ENCODE measurements at regions not wholly inside any gene's neighbourhood (a gene's known extent, or its start where the extent isn't known, plus 50 kb on each side); places are given as distances from the start of the nearest gene placed in this dataset.
"Not testable (repeated sequence)": the region's sequence is repeated elsewhere in the genome, so short reads cannot be mapped to it uniquely, and the experiment has no call there.

GRCh38 chr3:21962456-21962855 lies 211.4 kb upstream of the ZNF385D start:
- no peak for DNase-seq (ENCODE audit: low read depth, low spot score)
- no peak overlapping the region for H3K4me3 ChIP-seq (ENCODE audit: low read length)
- H3K9me3 ChIP-seq (ENCODE audit: control insufficient read depth, insufficient read depth, low read length), result no peaks in the 10 kb centered on the region
- no peaks in the 10 kb centered on the region for H3K36me3 ChIP-seq (ENCODE audit: control insufficient read depth, insufficient read depth, low read length)
- H3K27ac ChIP-seq (ENCODE audit: low read length), result no peak overlapping the region
- H3K27me3 ChIP-seq (ENCODE audit: control insufficient read depth, insufficient read depth, low read length), result no peaks in the 10 kb centered on the region
- no CpG with 5 or more reads among the region's 1 CpG for WGBS (ENCODE audit: insufficient coverage, insufficient read length)
- H3K4me1 ChIP-seq (ENCODE audit: control insufficient read depth, insufficient read depth, low read length), result no peaks in the 10 kb centered on the region

- H3K27ac ChIP-seq (ENCODE audit: low read length); H3K4me3 ChIP-seq (ENCODE audit: low read length); DNase-seq (ENCODE audit: low read depth, low spot score); H3K27me3 ChIP-seq (ENCODE audit: control insufficient read depth, insufficient read depth, low read length); H3K4me1 ChIP-seq (ENCODE audit: control insufficient read depth, insufficient read depth, low read length); H3K9me3 ChIP-seq (ENCODE audit: control insufficient read depth, insufficient read depth, low read length); H3K36me3 ChIP-seq (ENCODE audit: control insufficient read depth, insufficient read depth, low read length): not testable (repeated sequence)
- WGBS (ENCODE audit: insufficient coverage, insufficient read length), result no CpG with 5 or more reads among the region's 8 CpGs
These were observed 215.4 kb upstream of the ZNF385D start for GRCh38 chr3:21966457-21966856.

- Histone ChIP-seq H3K27me3 (ENCODE audit: control insufficient read depth, insufficient read depth, low read length) (no peaks in the 10 kb centered on the region), H3K27ac (ENCODE audit: low read length) (no peak overlapping the region), H3K9me3 (ENCODE audit: control insufficient read depth, insufficient read depth, low read length) (no peaks in the 10 kb centered on the region), H3K36me3 (ENCODE audit: control insufficient read depth, insufficient read depth, low read length) (no peaks in the 10 kb centered on the region), H3K4me3 (ENCODE audit: low read length) (no peak overlapping the region), H3K4me1 (ENCODE audit: control insufficient read depth, insufficient read depth, low read length) (no peaks in the 10 kb centered on the region)
- DNase-seq (ENCODE audit: low read depth, low spot score), result no peak
- no CpG with 5 or more reads among the region's 1 CpG for WGBS (ENCODE audit: insufficient coverage, insufficient read length)
These were observed 228.7 kb upstream of the ZNF385D start for GRCh38 chr3:21979706-21980105.

- Histone ChIP-seq H3K27me3 (ENCODE audit: control insufficient read depth, insufficient read depth, low read length) (no peaks in the 10 kb centered on the region), H3K4me1 (ENCODE audit: control insufficient read depth, insufficient read depth, low read length) (no peaks in the 10 kb centered on the region), H3K9me3 (ENCODE audit: control insufficient read depth, insufficient read depth, low read length) (no peaks in the 10 kb centered on the region), H3K27ac (ENCODE audit: low read length) (no peak overlapping the region), H3K36me3 (ENCODE audit: control insufficient read depth, insufficient read depth, low read length) (no peaks in the 10 kb centered on the region), H3K4me3 (ENCODE audit: low read length) (no peak overlapping the region)
- no CpG with 5 or more reads among the region's 5 CpGs for WGBS (ENCODE audit: insufficient coverage, insufficient read length)
- no peak for DNase-seq (ENCODE audit: low read depth, low spot score)
These were observed 238.5 kb upstream of the ZNF385D start for GRCh38 chr3:21989341-21990042.

GRCh38 chr3:21991061-21991460 lies 240.1 kb upstream of the ZNF385D start:
- Histone ChIP-seq H3K9me3 (ENCODE audit: control insufficient read depth, insufficient read depth, low read length) (no peaks in the 10 kb centered on the region), H3K36me3 (ENCODE audit: control insufficient read depth, insufficient read depth, low read length) (no peaks in the 10 kb centered on the region), H3K27me3 (ENCODE audit: control insufficient read depth, insufficient read depth, low read length) (no peaks in the 10 kb centered on the region), H3K4me1 (ENCODE audit: control insufficient read depth, insufficient read depth, low read length) (no peaks in the 10 kb centered on the region), H3K27ac (ENCODE audit: low read length) (no peak overlapping the region), H3K4me3 (ENCODE audit: low read length) (no peak overlapping the region)
- WGBS (ENCODE audit: insufficient coverage, insufficient read length), result no CpG with 5 or more reads among the region's 3 CpGs
- DNase-seq (ENCODE audit: low read depth, low spot score), result no peak

GRCh38 chr3:21995079-21995607 lies 244.1 kb upstream of the ZNF385D start:
- no peaks in the 10 kb centered on the region for H3K9me3 ChIP-seq (ENCODE audit: control insufficient read depth, insufficient read depth, low read length)
- H3K4me3 ChIP-seq (ENCODE audit: low read length), result no peak overlapping the region
- H3K4me1 ChIP-seq (ENCODE audit: control insufficient read depth, insufficient read depth, low read length), result no peaks in the 10 kb centered on the region
- DNase-seq (ENCODE audit: low read depth, low spot score), result no peak
- H3K27me3 ChIP-seq (ENCODE audit: control insufficient read depth, insufficient read depth, low read length), result no peaks in the 10 kb centered on the region
- no CpG with 5 or more reads among the region's 2 CpGs for WGBS (ENCODE audit: insufficient coverage, insufficient read length)
- H3K27ac ChIP-seq (ENCODE audit: low read length), result no peak overlapping the region
- H3K36me3 ChIP-seq (ENCODE audit: control insufficient read depth, insufficient read depth, low read length), result no peaks in the 10 kb centered on the region

- no peaks in the 10 kb centered on the region for H3K36me3 ChIP-seq (ENCODE audit: control insufficient read depth, insufficient read depth, low read length)
- no peaks in the 10 kb centered on the region for H3K4me1 ChIP-seq (ENCODE audit: control insufficient read depth, insufficient read depth, low read length)
- no peak for DNase-seq (ENCODE audit: low read depth, low spot score)
These were observed 256.4 kb upstream of the ZNF385D start for GRCh38 chr3:22007368-22007767.

GRCh38 chr3:22010997-22011396 lies 260.0 kb upstream of the ZNF385D start:
- H3K36me3 ChIP-seq (ENCODE audit: control insufficient read depth, insufficient read depth, low read length), result no peaks in the 10 kb centered on the region
- H3K27me3 ChIP-seq (ENCODE audit: control insufficient read depth, insufficient read depth, low read length), result no peaks in the 10 kb centered on the region
- H3K9me3 ChIP-seq (ENCODE audit: control insufficient read depth, insufficient read depth, low read length), result no peaks in the 10 kb centered on the region
- no peak for DNase-seq (ENCODE audit: low read depth, low spot score)
- WGBS (ENCODE audit: insufficient coverage, insufficient read length), result no CpG with 5 or more reads among the region's 2 CpGs
- no peak overlapping the region for H3K4me3 ChIP-seq (ENCODE audit: low read length)
- no peak overlapping the region for H3K27ac ChIP-seq (ENCODE audit: low read length)
- H3K4me1 ChIP-seq (ENCODE audit: control insufficient read depth, insufficient read depth, low read length), result no peaks in the 10 kb centered on the region

More at GRCh38 chr3:22007368-22007767, 256.4 kb upstream of the ZNF385D start:
- Histone ChIP-seq H3K27ac (ENCODE audit: low read length) (no peak overlapping the region), H3K4me3 (ENCODE audit: low read length) (no peak overlapping the region), H3K27me3 (ENCODE audit: control insufficient read depth, insufficient read depth, low read length) (no peaks in the 10 kb centered on the region), H3K9me3 (ENCODE audit: control insufficient read depth, insufficient read depth, low read length) (no peaks in the 10 kb centered on the region)
- WGBS (ENCODE audit: insufficient coverage, insufficient read length), result no CpG with 5 or more reads among the region's 2 CpGs

- H3K27ac ChIP-seq (ENCODE audit: low read length), result no peak overlapping the region
- no peaks in the 10 kb centered on the region for H3K4me1 ChIP-seq (ENCODE audit: control insufficient read depth, insufficient read depth, low read length)
- H3K27me3 ChIP-seq (ENCODE audit: control insufficient read depth, insufficient read depth, low read length), result no peaks in the 10 kb centered on the region
- DNase-seq (ENCODE audit: low read depth, low spot score), result no peak
- H3K9me3 ChIP-seq (ENCODE audit: control insufficient read depth, insufficient read depth, low read length), result no peaks in the 10 kb centered on the region
- H3K36me3 ChIP-seq (ENCODE audit: control insufficient read depth, insufficient read depth, low read length), result no peaks in the 10 kb centered on the region
- no peak overlapping the region for H3K4me3 ChIP-seq (ENCODE audit: low read length)
These were observed 261.5 kb upstream of the ZNF385D start for GRCh38 chr3:22012471-22012870.

- Histone ChIP-seq H3K9me3 (ENCODE audit: control insufficient read depth, insufficient read depth, low read length) (no peaks in the 10 kb centered on the region), H3K27me3 (ENCODE audit: control insufficient read depth, insufficient read depth, low read length) (no peaks in the 10 kb centered on the region), H3K36me3 (ENCODE audit: control insufficient read depth, insufficient read depth, low read length) (no peaks in the 10 kb centered on the region), H3K27ac (ENCODE audit: low read length) (no peak overlapping the region), H3K4me3 (ENCODE audit: low read length) (no peak overlapping the region), H3K4me1 (ENCODE audit: control insufficient read depth, insufficient read depth, low read length) (no peaks in the 10 kb centered on the region)
- no CpG with 5 or more reads among the region's 1 CpG for WGBS (ENCODE audit: insufficient coverage, insufficient read length)
- no peak for DNase-seq (ENCODE audit: low read depth, low spot score)
These were observed 262.6 kb upstream of the ZNF385D start for GRCh38 chr3:22013641-22014040.

GRCh38 chr3:22016197-22016596 lies 265.2 kb upstream of the ZNF385D start:
- H3K27me3 ChIP-seq (ENCODE audit: control insufficient read depth, insufficient read depth, low read length), result no peaks in the 10 kb centered on the region
- H3K9me3 ChIP-seq (ENCODE audit: control insufficient read depth, insufficient read depth, low read length), result no peaks in the 10 kb centered on the region
- H3K4me1 ChIP-seq (ENCODE audit: control insufficient read depth, insufficient read depth, low read length), result no peaks in the 10 kb centered on the region
- WGBS (ENCODE audit: insufficient coverage, insufficient read length), result no CpG with 5 or more reads among the region's 4 CpGs
- H3K36me3 ChIP-seq (ENCODE audit: control insufficient read depth, insufficient read depth, low read length), result no peaks in the 10 kb centered on the region
- DNase-seq (ENCODE audit: low read depth, low spot score), result no peak
- H3K4me3 ChIP-seq (ENCODE audit: low read length), result no peak overlapping the region
- H3K27ac ChIP-seq (ENCODE audit: low read length), result no peak overlapping the region
